ENCODE measurements at regions not wholly inside any gene's neighbourhood (a gene's known extent, or its start where the extent isn't known, plus 50 kb on each side); places are given as distances from the start of the nearest gene placed in this dataset.

DNA sequence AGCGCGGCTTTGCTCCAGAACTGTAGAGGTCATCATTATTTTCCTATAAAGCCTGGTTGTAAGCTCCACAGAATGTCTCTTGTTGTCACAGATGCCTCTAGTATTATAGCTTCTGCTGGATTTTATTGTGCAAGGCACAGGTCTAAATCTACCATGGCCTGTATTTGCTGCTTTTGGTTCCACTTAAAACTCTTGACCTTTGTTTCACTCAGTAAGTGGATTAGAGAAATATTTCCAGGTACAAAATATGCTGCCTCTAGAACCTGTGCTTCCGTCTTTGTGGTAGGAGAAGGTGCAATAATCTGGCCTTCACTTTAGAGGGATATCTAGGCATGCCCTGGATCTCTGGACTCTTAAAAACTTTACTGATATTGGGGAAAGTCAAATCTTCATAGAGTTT, 476.6 kb upstream of the CD180 start:
- no peak overlapping the region for H3K4me3 ChIP-seq (ENCODE audit: low read depth, low read length)
- TF ChIP-seq, protein P1, sequence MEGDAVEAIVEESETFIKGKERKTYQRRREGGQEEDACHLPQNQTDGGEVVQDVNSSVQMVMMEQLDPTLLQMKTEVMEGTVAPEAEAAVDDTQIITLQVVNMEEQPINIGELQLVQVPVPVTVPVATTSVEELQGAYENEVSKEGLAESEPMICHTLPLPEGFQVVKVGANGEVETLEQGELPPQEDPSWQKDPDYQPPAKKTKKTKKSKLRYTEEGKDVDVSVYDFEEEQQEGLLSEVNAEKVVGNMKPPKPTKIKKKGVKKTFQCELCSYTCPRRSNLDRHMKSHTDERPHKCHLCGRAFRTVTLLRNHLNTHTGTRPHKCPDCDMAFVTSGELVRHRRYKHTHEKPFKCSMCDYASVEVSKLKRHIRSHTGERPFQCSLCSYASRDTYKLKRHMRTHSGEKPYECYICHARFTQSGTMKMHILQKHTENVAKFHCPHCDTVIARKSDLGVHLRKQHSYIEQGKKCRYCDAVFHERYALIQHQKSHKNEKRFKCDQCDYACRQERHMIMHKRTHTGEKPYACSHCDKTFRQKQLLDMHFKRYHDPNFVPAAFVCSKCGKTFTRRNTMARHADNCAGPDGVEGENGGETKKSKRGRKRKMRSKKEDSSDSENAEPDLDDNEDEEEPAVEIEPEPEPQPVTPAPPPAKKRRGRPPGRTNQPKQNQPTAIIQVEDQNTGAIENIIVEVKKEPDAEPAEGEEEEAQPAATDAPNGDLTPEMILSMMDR (IDR thresholded peaks at IDR 0.05; ENCODE audit: insufficient read depth, low read length): no peak
- DNase-seq (ENCODE audit: low read depth): no peak

- TF ChIP-seq, protein P1 (IDR thresholded peaks at IDR 0.05; ENCODE audit: insufficient read depth, low read length): no peak
- H3K4me3 ChIP-seq (ENCODE audit: low read depth, low read length): no peak overlapping the region
- peak; percentile 8 for DNase-seq (ENCODE audit: low read depth)
Observed at GRCh38 chr5:67672636-67673035, 476.0 kb upstream of the CD180 start.

GRCh38 chr5:67669916-67670315, 473.3 kb upstream of the CD180 start:
- TF ChIP-seq, protein P1 (IDR thresholded peaks at IDR 0.05; ENCODE audit: insufficient read depth, low read length): no peak

GRCh38 chr5:67660149-67660548, 463.6 kb upstream of the CD180 start:
- no peak for DNase-seq (ENCODE audit: low read depth)
- no peak overlapping the region for H3K4me3 ChIP-seq (ENCODE audit: low read depth, low read length)
- TF ChIP-seq, protein P1 (IDR thresholded peaks at IDR 0.05; ENCODE audit: insufficient read depth, low read length): no peak

More at GRCh38 chr5:67669916-67670315, 473.3 kb upstream of the CD180 start:
- no peak overlapping the region for H3K4me3 ChIP-seq (ENCODE audit: low read depth, low read length)
- no peak for DNase-seq (ENCODE audit: low read depth)

- TF ChIP-seq, protein P1 (IDR thresholded peaks at IDR 0.05; ENCODE audit: insufficient read depth, low read length): no peak
- no peak for DNase-seq (ENCODE audit: low read depth)
- no peak overlapping the region for H3K4me3 ChIP-seq (ENCODE audit: low read depth, low read length)
Observed at GRCh38 chr5:67659288-67659687, 462.7 kb upstream of the CD180 start.

GRCh38 chr5:67657055-67657454, 460.5 kb upstream of the CD180 start:
- TF ChIP-seq, protein P1 (IDR thresholded peaks at IDR 0.05; ENCODE audit: insufficient read depth, low read length): no peak
- no peak for DNase-seq (ENCODE audit: low read depth)
- H3K4me3 ChIP-seq (ENCODE audit: low read depth, low read length): no peak overlapping the region

DNA sequence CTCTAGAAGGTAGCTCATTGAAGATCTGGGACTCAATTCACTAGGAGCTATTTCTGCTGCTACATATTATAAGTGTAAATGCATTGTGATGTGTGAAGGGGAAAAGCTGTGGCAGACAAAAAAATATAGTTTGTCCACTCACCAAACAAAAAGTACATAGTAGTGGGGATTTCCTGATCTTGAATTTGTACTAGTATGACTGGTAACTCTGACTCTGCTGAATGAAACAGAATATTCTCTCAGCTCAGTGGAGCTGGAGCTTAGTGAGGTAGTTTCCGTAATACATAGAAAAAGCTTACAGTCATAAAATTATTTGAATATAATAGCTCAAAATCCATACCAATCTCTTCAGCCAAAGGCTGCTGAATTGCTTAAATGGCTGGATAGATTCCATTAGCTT, 455.6 kb upstream of the CD180 start:
- H3K4me3 ChIP-seq (ENCODE audit: low read depth, low read length): no peak overlapping the region
- DNase-seq (ENCODE audit: low read depth): no peak
- TF ChIP-seq, protein P1 (IDR thresholded peaks at IDR 0.05; ENCODE audit: insufficient read depth, low read length): no peak

Measured in fibroblast of the aortic adventitia (primary cell).